Smooth muscle cell (in vitro differentiated cells): ENCODE measurements at regions not wholly inside any gene's neighbourhood (a gene's known extent, or its start where the extent isn't known, plus 50 kb on each side); places are given as distances from the start of the nearest gene placed in this dataset.

Source experiments
- DNase-seq: peaks from one replicate; lab custom pipeline; 2025; ENCODE audit not compliant: unreplicated experiment; lab: John Stamatoyannopoulos, UW
- H2AFZ ChIP-seq: fragments of 200-600 bp; sonication (generic); 2 replicates; pipeline ENCODE4 v1.6.0; 2016; ENCODE audit warnings: antibody characterized with exemption, low read depth, mild to moderate bottlenecking
- H3F3A ChIP-seq: fragments of 200-600 bp; sonication (generic); 2 replicates; pipeline ENCODE4 v1.6.0; 2017; ENCODE audit warnings: antibody characterized with exemption, low read depth
- H3K27ac ChIP-seq: fragments of 200-600 bp; sonication (generic); 2 replicates; pipeline ENCODE4 v1.5.1; 2016; ENCODE audit warnings: low read depth, mild to moderate bottlenecking
- H3K27me3 ChIP-seq: fragments of 200-600 bp; sonication (generic); 2 replicates; pipeline ENCODE4 v1.6.1; 2016; ENCODE audit warnings: low read depth, mild to moderate bottlenecking
- H3K36me3 ChIP-seq: fragments of 200-600 bp; sonication (generic); 2 replicates; pipeline ENCODE4 v1.5.1; 2016; ENCODE audit warnings: low read depth
- H3K4me1 ChIP-seq: fragments of 200-600 bp; sonication (generic); 2 replicates; pipeline ENCODE4 v1.5.1; 2016; ENCODE audit warnings: low read depth
- H3K4me2 ChIP-seq: fragments of 200-600 bp; sonication (generic); 2 replicates; pipeline ENCODE4 v1.6.0; 2016; ENCODE audit warnings: mild to moderate bottlenecking
- H3K4me3 ChIP-seq: fragments of 200-600 bp; sonication (generic); 2 replicates; pipeline ENCODE4 v1.5.1; 2016; ENCODE audit warnings: mild to moderate bottlenecking
- H3K79me2 ChIP-seq: fragments of 200-600 bp; sonication (generic); 2 replicates; pipeline ENCODE4 v1.6.0; 2016; ENCODE audit warnings: low read depth, mild to moderate bottlenecking
- H3K9ac ChIP-seq: fragments of 200-600 bp; sonication (generic); 2 replicates; pipeline ENCODE4 v1.6.0; 2016; ENCODE audit warnings: low read depth
- H3K9me3 ChIP-seq: fragments of 200-600 bp; sonication (generic); replicated peaks from 2 replicates; pipeline ENCODE4 v1.5.1; 2016; ENCODE audit warnings: low read depth
- H4K20me1 ChIP-seq: fragments of 200-600 bp; sonication (generic); 2 replicates; pipeline ENCODE4 v1.6.0; 2016; ENCODE audit warnings: low read depth
- CTCF ChIP-seq: fragments of 200-600 bp; sonication (generic); IDR thresholded peaks from 2 replicates; pipeline ENCODE4 v1.5.1; 2017; ENCODE audit warnings: borderline replicate concordance, mild to moderate bottlenecking, antibody characterized with exemption; ENCODE audit not compliant: insufficient read depth, poor library complexity, severe bottlenecking
- WGBS: methylation state at CpG from one replicate; pipeline ENCODE4 v1.1.7; 2016; ENCODE audit warnings: low lambda C conversion rate; 5-methylcytosine and 5-hydroxymethylcytosine counted together

GRCh38 chr10:3538656-3539531, 246.1 kb downstream of the KLF6 start:
- Histone ChIP-seq H3K79me2 (no peaks in the 10 kb centered on the region), H4K20me1 (no peaks in the 10 kb centered on the region), H3K36me3 (no peaks in the 10 kb centered on the region), H3F3A (peaks cover 11% of the 10 kb centered on the region), H3K27me3 (no peaks in the 10 kb centered on the region), H3K27ac (peak overlapping the region; percentile 95), H2AFZ (no peak overlapping the region), H3K4me2 (peak overlapping the region; percentile 67), H3K4me3 (no peak overlapping the region), H3K9ac (peak overlapping the region; percentile 81), H3K9me3 (no peaks in the 10 kb centered on the region), H3K4me1 (no peaks in the 10 kb centered on the region)
- 36% methylated on average over 25 of the region's 25 CpGs for WGBS
- TF ChIP-seq CTCF: no peak
- DNase-seq: peak; percentile 47

- no peak overlapping the region for H2AFZ ChIP-seq
- 19% methylated on average over 6 of the region's 6 CpGs for WGBS
- no peak for TF ChIP-seq CTCF
- H3K27ac ChIP-seq: peak overlapping the region; percentile 95
- no peak overlapping the region for H3K4me3 ChIP-seq
- H4K20me1 ChIP-seq: no peaks in the 10 kb centered on the region
- H3K27me3 ChIP-seq: no peaks in the 10 kb centered on the region
- DNase-seq: no peak
- H3K79me2 ChIP-seq: no peaks in the 10 kb centered on the region
- H3K36me3 ChIP-seq: no peaks in the 10 kb centered on the region
- H3K9me3 ChIP-seq: no peaks in the 10 kb centered on the region
- peak overlapping the region; percentile 67 for H3K4me2 ChIP-seq
- peaks cover 11% of the 10 kb centered on the region for H3F3A ChIP-seq
- H3K4me1 ChIP-seq: no peaks in the 10 kb centered on the region
- H3K9ac ChIP-seq: peak overlapping the region; percentile 81
Observed at GRCh38 chr10:3538291-3538655, 246.7 kb downstream of the KLF6 start.

- Histone ChIP-seq H3K4me1 (no peaks in the 10 kb centered on the region), H3F3A (peaks cover 11% of the 10 kb centered on the region), H3K27me3 (no peaks in the 10 kb centered on the region), H3K79me2 (no peaks in the 10 kb centered on the region), H3K9me3 (no peaks in the 10 kb centered on the region), H2AFZ (no peak overlapping the region), H4K20me1 (no peaks in the 10 kb centered on the region), H3K9ac (peak overlapping the region; percentile 64), H3K36me3 (no peaks in the 10 kb centered on the region), H3K4me3 (no peak overlapping the region), H3K4me2 (no peak overlapping the region), H3K27ac (peak overlapping the region; percentile 95)
- no peak for TF ChIP-seq CTCF
- 68% methylated on average over 3 of the region's 3 CpGs for WGBS
- DNase-seq: no peak
Observed at GRCh38 chr10:3537518-3537917, 247.5 kb downstream of the KLF6 start.

- whole genome bisulfite sequencing: 100% methylated on average over 7 of the region's 7 CpGs
- peaks cover 6% of the 10 kb centered on the region for H3F3A ChIP-seq
Observed at GRCh38 chr10:3535001-3535400, 250.0 kb downstream of the KLF6 start.

More at GRCh38 chr10:3535001-3535400, 250.0 kb downstream of the KLF6 start:
- no peak for TF ChIP-seq CTCF
- Histone ChIP-seq H3K79me2 (no peaks in the 10 kb centered on the region), H3K4me2 (no peak overlapping the region), H3K27me3 (no peaks in the 10 kb centered on the region), H3K9ac (no peak overlapping the region), H3K9me3 (no peaks in the 10 kb centered on the region), H3K27ac (no peak overlapping the region), H4K20me1 (no peaks in the 10 kb centered on the region), H3K4me3 (no peak overlapping the region), H3K36me3 (no peaks in the 10 kb centered on the region), H3K4me1 (no peaks in the 10 kb centered on the region), H2AFZ (no peak overlapping the region)
- no peak for DNase-seq
